Thoracic aorta (tissue), 2 donors: ENCODE measurements at regions not wholly inside any gene's neighbourhood (a gene's known extent, or its start where the extent isn't known, plus 50 kb on each side); places are given as distances from the start of the nearest gene placed in this dataset.

Experiments used
- ATAC-seq: fragments of 150-250 bp; one replicate; pipeline ENCODE4 v1.8.0; 2017; ENCODE audit warnings: low read depth; ENCODE audit not compliant: insufficient number of reproducible peaks, low FRiP score
- DNase-seq: peaks from one replicate; pipeline ENCODE4 v3.0.0-alpha.2; 2020; ENCODE audit warnings: low spot score
- H3K27ac ChIP-seq, 2 donors: fragments of 200-600 bp; sonication (generic); 1 replicate in 1 of 2; 2 replicates in 1 of 2; pipeline ENCODE4 v1.5.1; 2016; ENCODE audit warnings: mild to moderate bottlenecking in 2 of 2, moderate library complexity in 2 of 2
- H3K27me3 ChIP-seq: fragments of 200-600 bp; sonication (generic); replicated peaks from 2 replicates; pipeline ENCODE4 v1.6.0; 2016; ENCODE audit warnings: mild to moderate bottlenecking; ENCODE audit not compliant: insufficient read depth
- H3K36me3 ChIP-seq: fragments of 200-600 bp; sonication (generic); one replicate; pipeline ENCODE4 v1.5.1; 2016
- H3K4me1 ChIP-seq, 2 donors: fragments of 200-600 bp; sonication (generic); 1 replicate in 1 of 2; 2 replicates in 1 of 2; pipeline versions ENCODE4 v1.5.1 to v1.6.0; 2016; ENCODE audit warnings: low read depth in 2 of 2, mild to moderate bottlenecking in 1 of 2; ENCODE audit not compliant: control insufficient read depth in 1 of 2
- H3K4me3 ChIP-seq: fragments of 200-600 bp; sonication (generic); 2 replicates; pipeline ENCODE4 v1.5.1; 2016; ENCODE audit warnings: mild to moderate bottlenecking
- H3K9me3 ChIP-seq: fragments of 200-600 bp; sonication (generic); 2 replicates; pipeline ENCODE4 v1.5.1; 2016
- CTCF ChIP-seq: fragments of 200-600 bp; sonication (generic); IDR thresholded peaks from one replicate; pipeline ENCODE4 v1.5.1; 2019; ENCODE audit warnings: antibody characterized with exemption

DNA sequence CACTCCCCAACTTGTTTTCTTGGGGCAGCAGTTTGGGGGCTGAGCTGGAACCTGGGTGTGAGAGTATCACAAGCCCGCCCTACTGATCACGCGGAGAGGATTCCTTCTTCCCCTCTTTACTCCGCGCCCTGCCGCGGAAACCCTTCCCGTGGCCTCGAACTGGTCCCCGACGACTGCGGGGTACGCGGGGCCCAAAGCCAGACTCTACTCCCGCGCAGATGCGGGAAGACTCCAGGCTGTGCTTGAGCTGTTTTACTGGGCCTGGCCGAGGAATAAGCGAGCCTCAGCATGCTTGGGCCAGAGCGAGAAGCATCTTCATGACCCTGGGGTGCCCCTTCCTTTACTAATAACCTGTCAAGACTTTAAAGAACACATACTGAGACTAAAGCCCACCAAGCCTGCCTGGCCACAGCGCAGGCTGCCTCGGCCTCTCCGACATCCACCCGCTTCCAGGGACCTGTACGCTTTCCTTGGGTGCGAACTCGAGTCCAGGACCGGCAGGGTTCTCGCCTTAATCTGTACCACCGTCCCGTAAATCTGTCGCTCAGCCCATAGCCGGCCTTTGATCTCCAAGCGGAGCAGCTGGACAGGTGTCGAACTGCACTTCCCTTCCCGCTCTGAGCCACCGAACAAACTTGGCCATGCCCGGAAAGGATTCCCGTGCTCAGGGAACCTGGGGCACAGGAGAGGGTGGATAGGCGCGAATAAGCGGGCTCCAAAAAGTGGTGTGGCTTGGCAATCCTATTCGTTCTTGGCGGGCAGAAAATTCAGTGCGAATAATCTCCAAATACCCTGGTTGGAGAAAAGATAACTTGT is 55.0 kb upstream of the TMEM33 start:
- no peaks in the 10 kb centered on the region for H3K36me3 ChIP-seq
- H3K27ac ChIP-seq = no peak overlapping the region
- TF ChIP-seq CTCF = no peak
- no peaks in the 10 kb centered on the region for H3K9me3 ChIP-seq
- ATAC-seq (no peak), DNase-seq (no peak)
- peaks cover 16% of the 10 kb centered on the region for H3K27me3 ChIP-seq
- peaks cover 17 to 21% of the 10 kb centered on the region in 2 donors for H3K4me1 ChIP-seq
- H3K4me3 ChIP-seq = peak overlapping the region; percentile 68

DNA sequence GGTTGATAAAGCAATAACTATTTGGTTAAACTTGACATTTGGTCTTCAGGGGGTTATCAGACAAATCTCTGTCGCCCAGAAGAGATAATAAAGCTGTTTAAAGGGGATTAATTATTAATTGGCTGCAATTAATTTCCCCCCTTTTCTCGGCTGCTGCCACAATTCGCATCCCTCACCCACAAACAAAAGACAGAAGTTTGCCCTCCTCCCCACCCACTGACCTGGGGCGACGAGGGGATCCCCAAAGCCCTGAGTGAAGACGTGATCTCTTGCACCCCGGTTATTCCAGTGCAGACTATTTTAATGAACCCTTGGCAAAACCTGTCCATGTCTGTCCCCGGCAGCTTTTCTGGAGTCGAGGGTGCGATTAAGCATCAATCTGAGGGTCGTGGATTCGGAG is 55.7 kb upstream of the TMEM33 start:
- Histone ChIP-seq H3K4me3 (no peak overlapping the region), H3K36me3 (no peaks in the 10 kb centered on the region), H3K27me3 (peaks cover 16% of the 10 kb centered on the region), H3K9me3 (no peaks in the 10 kb centered on the region), H3K4me1 (peaks cover 17 to 21% of the 10 kb centered on the region in 2 donors), H3K27ac (no peak overlapping the region)
- DNase-seq (no peak), ATAC-seq (no peak)
- TF ChIP-seq CTCF = no peak

DNA sequence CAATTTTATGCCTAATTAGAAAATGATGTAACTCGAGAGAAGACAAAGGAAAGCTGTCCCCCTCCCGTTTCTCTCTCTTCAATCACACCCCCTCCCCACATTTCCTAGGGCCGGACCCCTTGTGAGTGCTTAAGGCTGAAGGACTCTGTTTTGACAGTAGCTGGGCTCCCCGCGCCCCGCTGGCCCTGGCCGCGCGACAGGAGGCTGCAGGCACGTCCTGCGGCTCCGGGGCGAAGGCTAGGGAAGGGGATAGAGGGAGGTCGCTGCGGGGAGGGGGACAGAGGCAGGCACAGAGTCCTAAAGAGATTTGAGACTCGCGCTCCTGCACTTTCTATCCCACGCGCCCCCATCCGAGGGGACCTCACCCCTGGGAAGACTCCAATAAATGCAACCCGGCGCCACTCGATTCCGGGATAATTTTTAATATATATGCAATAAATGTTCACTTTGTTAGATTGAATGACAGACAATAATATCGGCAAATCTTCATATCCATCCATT is 56.2 kb upstream of the TMEM33 start:
- no peaks in the 10 kb centered on the region for H3K36me3 ChIP-seq
- no peak for TF ChIP-seq CTCF
- H3K4me1 ChIP-seq = peaks cover 17 to 21% of the 10 kb centered on the region in 2 donors
- no peak for DNase-seq
- no peak overlapping the region for H3K4me3 ChIP-seq
- H3K27me3 ChIP-seq = peaks cover 16% of the 10 kb centered on the region
- ATAC-seq = no peak
- no peaks in the 10 kb centered on the region for H3K9me3 ChIP-seq
- no peak overlapping the region for H3K27ac ChIP-seq

- peaks cover 17 to 21% of the 10 kb centered on the region in 2 donors for H3K4me1 ChIP-seq
- no peak overlapping the region for H3K4me3 ChIP-seq
- ATAC-seq (no peak), DNase-seq (no peak)
- no peaks in the 10 kb centered on the region for H3K36me3 ChIP-seq
- TF ChIP-seq CTCF = no peak
- H3K27me3 ChIP-seq = peaks cover 13% of the 10 kb centered on the region
- H3K27ac ChIP-seq = no peak overlapping the region
- no peaks in the 10 kb centered on the region for H3K9me3 ChIP-seq
Measured at GRCh38 chr4:41878170-41878969, 56.9 kb upstream of the TMEM33 start.
